Calu3 (cell line): ENCODE measurements at regions not wholly inside any gene's neighbourhood (a gene's known extent, or its start where the extent isn't known, plus 50 kb on each side); places are given as distances from the start of the nearest gene placed in this dataset.

Source experiments
- BruUV-seq: library from RNA; stranded (reverse); fragments of 400-500 nt; replicated peaks from 2 replicates; lab custom pipeline; 2021; lab: Mats Ljungman, UMichigan
- CTCF ChIA-PET: fragments of 300-600 bp; sonication (Branson Sonifier 250); formaldehyde crosslinking; loops from one replicate; lab custom pipeline; 2022; ENCODE audit warnings: antibody characterized with exemption; lab: Charles Lee
- DNase-seq: peaks from one replicate; pipeline ENCODE4 v3.0.0; 2022
- H3K27ac Mint-ChIP-seq: one replicate; pipeline ENCODE4 v1.8.0; 2022; ENCODE audit warnings: mixed read lengths; ENCODE audit not compliant: unreplicated experiment
- H3K27me3 Mint-ChIP-seq: one replicate; pipeline ENCODE4 v1.8.0; 2022; ENCODE audit warnings: mixed read lengths; ENCODE audit not compliant: unreplicated experiment
- H3K36me3 Mint-ChIP-seq: one replicate; pipeline ENCODE4 v1.8.0; 2022; ENCODE audit warnings: mild to moderate bottlenecking, moderate library complexity, mixed read lengths; ENCODE audit not compliant: insufficient read depth, unreplicated experiment
- H3K4me1 Mint-ChIP-seq: one replicate; pipeline ENCODE4 v1.8.0; 2022; ENCODE audit warnings: mild to moderate bottlenecking, low read depth, mixed read lengths; ENCODE audit not compliant: unreplicated experiment
- H3K4me3 Mint-ChIP-seq: one replicate; pipeline ENCODE4 v1.8.0; 2022; ENCODE audit warnings: mild to moderate bottlenecking, low read depth, moderate library complexity, mixed read lengths; ENCODE audit not compliant: unreplicated experiment
- H3K9me3 Mint-ChIP-seq: one replicate; pipeline ENCODE4 v1.8.0; 2022; ENCODE audit warnings: low read depth, mixed read lengths; ENCODE audit not compliant: unreplicated experiment
- intact Hi-C: fragments of 100-400 bp; cut with micrococcal nuclease; formaldehyde crosslinking; loops from one replicate; pipeline ENCODE4 v1.10.0; 2022; ENCODE audit not compliant: unreplicated experiment
- TF ChIP-seq, protein P1 (sequence below): fragments of 200-600 bp; IDR thresholded peaks from one replicate; pipeline ENCODE4 v1.8.0; 2022; ENCODE audit warnings: antibody characterized with exemption; ENCODE audit not compliant: unreplicated experiment

GRCh38 chr6:88301256-88301655 is 135.1 kb upstream of the CNR1 start:
- no peaks in the 10 kb centered on the region for H3K9me3 Mint-ChIP-seq
- DNase-seq: no peak
- intact Hi-C loops: no loop called here
- CTCF ChIA-PET: no interaction called here
- TF ChIP-seq, protein P1, sequence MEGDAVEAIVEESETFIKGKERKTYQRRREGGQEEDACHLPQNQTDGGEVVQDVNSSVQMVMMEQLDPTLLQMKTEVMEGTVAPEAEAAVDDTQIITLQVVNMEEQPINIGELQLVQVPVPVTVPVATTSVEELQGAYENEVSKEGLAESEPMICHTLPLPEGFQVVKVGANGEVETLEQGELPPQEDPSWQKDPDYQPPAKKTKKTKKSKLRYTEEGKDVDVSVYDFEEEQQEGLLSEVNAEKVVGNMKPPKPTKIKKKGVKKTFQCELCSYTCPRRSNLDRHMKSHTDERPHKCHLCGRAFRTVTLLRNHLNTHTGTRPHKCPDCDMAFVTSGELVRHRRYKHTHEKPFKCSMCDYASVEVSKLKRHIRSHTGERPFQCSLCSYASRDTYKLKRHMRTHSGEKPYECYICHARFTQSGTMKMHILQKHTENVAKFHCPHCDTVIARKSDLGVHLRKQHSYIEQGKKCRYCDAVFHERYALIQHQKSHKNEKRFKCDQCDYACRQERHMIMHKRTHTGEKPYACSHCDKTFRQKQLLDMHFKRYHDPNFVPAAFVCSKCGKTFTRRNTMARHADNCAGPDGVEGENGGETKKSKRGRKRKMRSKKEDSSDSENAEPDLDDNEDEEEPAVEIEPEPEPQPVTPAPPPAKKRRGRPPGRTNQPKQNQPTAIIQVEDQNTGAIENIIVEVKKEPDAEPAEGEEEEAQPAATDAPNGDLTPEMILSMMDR: no peak
- peaks cover 16% of the 10 kb centered on the region for H3K4me1 Mint-ChIP-seq
- H3K4me3 Mint-ChIP-seq: no peak overlapping the region
- H3K27ac Mint-ChIP-seq: no peak overlapping the region
- no TSS peak for BruUV-seq
- no peaks in the 10 kb centered on the region for H3K27me3 Mint-ChIP-seq
- H3K36me3 Mint-ChIP-seq: no peaks in the 10 kb centered on the region

- TF ChIP-seq, protein P1: no peak
- peak overlapping the region; percentile 32 for H3K27ac Mint-ChIP-seq
- no peaks in the 10 kb centered on the region for H3K36me3 Mint-ChIP-seq
- H3K4me1 Mint-ChIP-seq: peaks cover 16% of the 10 kb centered on the region
- DNase-seq: no peak
- CTCF ChIA-PET: no interaction called here
- H3K4me3 Mint-ChIP-seq: no peak overlapping the region
- BruUV-seq: no TSS peak
- intact Hi-C loops: no loop called here
- no peaks in the 10 kb centered on the region for H3K27me3 Mint-ChIP-seq
- peaks cover 3% of the 10 kb centered on the region for H3K9me3 Mint-ChIP-seq
Measured at GRCh38 chr6:88298066-88298845, 132.1 kb upstream of the CNR1 start.

- BruUV-seq: no TSS peak
- H3K4me1 Mint-ChIP-seq: peaks cover 16% of the 10 kb centered on the region
- TF ChIP-seq, protein P1: no peak
- no peak for DNase-seq
- H3K27ac Mint-ChIP-seq: no peak overlapping the region
- H3K9me3 Mint-ChIP-seq: peaks cover 3% of the 10 kb centered on the region
- no peak overlapping the region for H3K4me3 Mint-ChIP-seq
- intact Hi-C loops: no loop called here
- H3K36me3 Mint-ChIP-seq: no peaks in the 10 kb centered on the region
- CTCF ChIA-PET: no interaction called here
- H3K27me3 Mint-ChIP-seq: no peaks in the 10 kb centered on the region
Measured at GRCh38 chr6:88296694-88297093, 130.5 kb upstream of the CNR1 start.

DNA sequence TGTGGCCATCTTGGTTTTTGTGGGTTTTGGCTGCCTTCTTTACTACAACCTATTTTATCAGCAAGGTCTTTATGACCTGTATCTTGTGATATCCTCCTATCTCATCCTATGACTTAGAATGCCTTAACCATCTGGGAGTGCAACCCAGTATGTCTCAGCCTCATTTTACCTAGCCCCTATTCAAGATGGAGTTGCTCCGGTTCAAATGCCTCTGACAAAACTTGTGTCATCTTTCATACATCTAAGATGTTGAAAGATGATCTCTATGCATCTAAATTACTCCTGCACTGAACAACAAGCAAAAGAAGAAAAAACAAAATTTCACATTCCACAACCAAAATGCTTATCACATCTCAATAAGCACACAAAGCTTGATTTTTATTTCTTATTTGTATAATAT is 129.5 kb upstream of the CNR1 start:
- Mint-ChIP-seq H3K27ac (no peak overlapping the region), H3K4me3 (no peak overlapping the region), H3K36me3 (no peaks in the 10 kb centered on the region), H3K27me3 (no peaks in the 10 kb centered on the region), H3K4me1 (peaks cover 16% of the 10 kb centered on the region), H3K9me3 (peaks cover 3% of the 10 kb centered on the region)
- BruUV-seq: no TSS peak
- CTCF ChIA-PET: no interaction called here
- DNase-seq: no peak
- intact Hi-C loops: no loop called here
- TF ChIP-seq, protein P1: no peak
